ENCODE measurements at regions not wholly inside any gene's neighbourhood (a gene's known extent, or its start where the extent isn't known, plus 50 kb on each side); places are given as distances from the start of the nearest gene placed in this dataset.

DNA sequence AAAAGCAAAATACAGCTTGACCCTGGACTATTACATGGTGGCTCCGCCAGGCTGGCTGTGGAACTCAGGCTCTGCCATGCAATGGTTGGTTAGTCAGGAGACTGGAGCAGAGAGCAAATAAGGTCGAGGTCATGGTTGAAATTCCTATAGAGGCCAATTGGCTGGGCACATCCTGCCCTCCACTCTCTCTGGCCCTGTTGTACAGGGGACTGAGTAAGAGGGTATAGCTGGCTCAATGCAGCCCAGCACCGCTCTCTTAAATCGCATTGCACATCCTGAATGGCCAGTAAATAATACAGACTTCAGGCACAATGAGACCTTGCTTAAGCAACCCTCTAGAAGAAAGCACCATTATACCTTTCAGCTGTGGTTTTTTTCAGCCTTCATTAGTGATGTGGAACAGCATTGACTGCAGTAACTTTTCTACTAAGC lies 59.3 kb upstream of the PPP2R5A start:
- Mint-ChIP-seq H3K27ac (peak overlapping the region; percentile 12), H3K36me3 (peaks cover 1% of the 10 kb centered on the region), H3K4me1 (peaks cover 23% of the 10 kb centered on the region), H3K9me3 (no peaks in the 10 kb centered on the region), H3K4me3 (peak overlapping the region; percentile 23), H3K27me3 (no peaks in the 10 kb centered on the region)
- DNase-seq: no peak

- Mint-ChIP-seq H3K4me1 (peaks cover 23% of the 10 kb centered on the region), H3K36me3 (peaks cover 1% of the 10 kb centered on the region), H3K27ac (no peak overlapping the region), H3K27me3 (no peaks in the 10 kb centered on the region), H3K4me3 (no peak overlapping the region), H3K9me3 (no peaks in the 10 kb centered on the region)
- no peak for DNase-seq
Measured at GRCh38 chr1:212226467-212226866, 58.7 kb upstream of the PPP2R5A start.

DNA sequence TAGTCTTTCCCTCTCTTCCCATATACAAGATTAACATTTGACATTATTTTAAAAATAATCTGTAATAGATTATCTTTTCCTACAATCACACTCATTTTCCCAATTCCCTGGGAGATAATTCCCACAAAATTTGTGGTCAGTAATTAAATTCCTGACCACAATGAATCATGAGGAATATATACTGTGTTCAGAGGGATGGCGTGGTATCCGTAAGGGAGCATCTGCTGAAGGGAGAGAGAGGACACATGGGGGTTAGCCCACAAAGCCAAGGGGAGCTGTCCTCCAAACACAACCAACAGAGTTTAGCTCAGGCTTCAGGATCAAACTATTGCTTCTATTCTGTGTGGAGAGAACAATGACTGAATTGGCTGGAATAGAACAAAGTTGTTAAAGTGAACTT lies 57.1 kb upstream of the PPP2R5A start:
- Mint-ChIP-seq H3K36me3 (peaks cover 1% of the 10 kb centered on the region), H3K9me3 (no peaks in the 10 kb centered on the region), H3K4me3 (no peak overlapping the region), H3K27ac (no peak overlapping the region), H3K27me3 (no peaks in the 10 kb centered on the region), H3K4me1 (peaks cover 31% of the 10 kb centered on the region)
- no peak for DNase-seq

GRCh38 chr1:212228591-212229119 lies 56.6 kb upstream of the PPP2R5A start:
- Mint-ChIP-seq H3K4me3 (no peak overlapping the region), H3K9me3 (no peaks in the 10 kb centered on the region), H3K4me1 (peaks cover 34% of the 10 kb centered on the region), H3K36me3 (peaks cover 1% of the 10 kb centered on the region), H3K27ac (no peak overlapping the region), H3K27me3 (no peaks in the 10 kb centered on the region)
- no peak for DNase-seq

DNA sequence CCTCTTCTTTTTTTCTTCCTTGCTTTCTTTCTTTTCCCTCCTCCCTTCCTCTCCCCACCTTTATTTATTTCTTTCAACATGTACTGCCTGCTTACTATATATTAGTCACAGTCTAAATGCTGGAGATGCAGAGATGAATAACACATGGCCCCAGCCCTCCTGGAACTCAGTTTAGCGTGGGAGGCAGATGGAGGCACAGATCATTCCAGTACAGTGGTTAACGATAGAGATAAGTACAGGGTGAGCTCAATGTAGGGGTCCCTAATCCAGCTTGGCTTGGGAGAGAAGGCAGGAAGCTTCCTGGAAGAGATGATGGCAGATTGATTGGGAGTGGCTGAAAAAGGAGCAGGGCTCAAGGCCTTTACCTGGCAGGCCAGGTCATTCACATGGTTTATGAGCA lies 55.6 kb upstream of the PPP2R5A start:
- DNase-seq: no peak
- no peak overlapping the region for H3K27ac Mint-ChIP-seq
- no peaks in the 10 kb centered on the region for H3K9me3 Mint-ChIP-seq
- no peak overlapping the region for H3K4me3 Mint-ChIP-seq
- H3K36me3 Mint-ChIP-seq: no peaks in the 10 kb centered on the region
- no peaks in the 10 kb centered on the region for H3K27me3 Mint-ChIP-seq
- peaks cover 34% of the 10 kb centered on the region for H3K4me1 Mint-ChIP-seq

DNA sequence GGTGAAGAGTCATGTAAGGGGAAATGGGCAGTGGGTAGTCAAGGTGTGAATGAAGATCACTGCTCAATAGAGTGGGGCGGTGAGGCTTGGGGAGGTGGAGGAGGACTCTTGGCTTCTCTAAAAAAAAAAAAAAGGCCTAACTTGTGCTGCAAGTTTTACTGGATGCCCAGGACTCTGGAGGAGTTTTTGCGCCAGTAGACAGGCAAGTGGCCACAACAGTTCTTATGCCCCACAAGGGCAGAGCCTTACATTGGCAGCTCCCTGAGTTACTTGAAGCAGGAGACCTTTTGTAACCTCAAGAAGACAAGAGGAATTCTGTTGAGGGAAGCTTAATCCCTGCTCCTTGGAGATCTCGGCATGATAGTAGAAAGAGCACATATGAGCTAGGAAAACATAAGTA lies 54.9 kb upstream of the PPP2R5A start:
- Mint-ChIP-seq H3K36me3 (no peaks in the 10 kb centered on the region), H3K27me3 (no peaks in the 10 kb centered on the region), H3K4me1 (peaks cover 34% of the 10 kb centered on the region), H3K9me3 (no peaks in the 10 kb centered on the region), H3K4me3 (no peak overlapping the region), H3K27ac (no peak overlapping the region)
- no peak for DNase-seq

DNA sequence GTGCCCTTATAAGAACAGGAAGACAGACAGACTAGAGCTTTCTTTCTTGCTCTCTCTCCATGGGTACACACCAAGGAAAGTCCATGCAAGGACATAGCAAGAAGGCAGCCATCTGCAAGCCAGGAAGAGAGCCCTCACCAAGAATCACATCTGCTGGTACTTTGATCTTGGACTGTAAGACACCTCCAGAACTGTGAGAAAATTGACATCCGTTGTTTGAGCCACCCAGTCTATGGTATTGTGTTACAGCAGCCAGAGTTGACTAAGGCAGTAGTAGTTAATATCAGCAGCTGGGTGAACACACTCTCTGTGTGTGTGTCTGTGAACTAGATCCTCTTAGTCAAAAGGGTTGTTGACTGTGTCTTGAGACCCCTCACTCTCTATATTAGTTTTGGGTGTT lies 53.8 kb upstream of the PPP2R5A start:
- no peak for DNase-seq
- Mint-ChIP-seq H3K4me3 (no peak overlapping the region), H3K27ac (no peak overlapping the region), H3K27me3 (no peaks in the 10 kb centered on the region), H3K9me3 (no peaks in the 10 kb centered on the region), H3K4me1 (peaks cover 27% of the 10 kb centered on the region), H3K36me3 (no peaks in the 10 kb centered on the region)

- no peaks in the 10 kb centered on the region for H3K9me3 Mint-ChIP-seq
- no peaks in the 10 kb centered on the region for H3K27me3 Mint-ChIP-seq
- no peak overlapping the region for H3K27ac Mint-ChIP-seq
- DNase-seq: no peak
- H3K4me1 Mint-ChIP-seq: peaks cover 29% of the 10 kb centered on the region
- no peaks in the 10 kb centered on the region for H3K36me3 Mint-ChIP-seq
- no peak overlapping the region for H3K4me3 Mint-ChIP-seq
Measured at GRCh38 chr1:212232090-212232489, 53.1 kb upstream of the PPP2R5A start.

DNA sequence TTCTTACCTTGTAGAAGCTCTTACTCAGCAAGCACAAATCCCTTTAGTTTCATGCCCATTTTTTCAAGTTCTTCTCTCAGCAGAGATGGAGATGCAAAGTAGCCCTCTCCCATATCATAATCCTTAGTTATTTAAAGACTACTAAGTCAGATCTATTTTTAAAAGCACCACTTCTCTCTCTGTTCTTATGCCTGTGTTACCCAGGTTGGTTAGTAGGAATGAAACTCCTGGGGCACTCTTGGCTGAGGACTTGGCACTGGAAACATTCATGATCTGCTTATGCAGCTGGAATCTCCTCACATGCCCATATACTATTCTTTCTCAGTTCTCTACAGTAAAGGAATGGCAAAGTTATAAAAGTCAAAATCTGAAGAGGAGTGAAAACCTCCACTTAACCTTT lies 51.9 kb upstream of the PPP2R5A start:
- Mint-ChIP-seq H3K27me3 (no peaks in the 10 kb centered on the region), H3K4me3 (no peak overlapping the region), H3K4me1 (peaks cover 37% of the 10 kb centered on the region), H3K36me3 (no peaks in the 10 kb centered on the region), H3K9me3 (no peaks in the 10 kb centered on the region), H3K27ac (no peak overlapping the region)
- DNase-seq: no peak

DNA sequence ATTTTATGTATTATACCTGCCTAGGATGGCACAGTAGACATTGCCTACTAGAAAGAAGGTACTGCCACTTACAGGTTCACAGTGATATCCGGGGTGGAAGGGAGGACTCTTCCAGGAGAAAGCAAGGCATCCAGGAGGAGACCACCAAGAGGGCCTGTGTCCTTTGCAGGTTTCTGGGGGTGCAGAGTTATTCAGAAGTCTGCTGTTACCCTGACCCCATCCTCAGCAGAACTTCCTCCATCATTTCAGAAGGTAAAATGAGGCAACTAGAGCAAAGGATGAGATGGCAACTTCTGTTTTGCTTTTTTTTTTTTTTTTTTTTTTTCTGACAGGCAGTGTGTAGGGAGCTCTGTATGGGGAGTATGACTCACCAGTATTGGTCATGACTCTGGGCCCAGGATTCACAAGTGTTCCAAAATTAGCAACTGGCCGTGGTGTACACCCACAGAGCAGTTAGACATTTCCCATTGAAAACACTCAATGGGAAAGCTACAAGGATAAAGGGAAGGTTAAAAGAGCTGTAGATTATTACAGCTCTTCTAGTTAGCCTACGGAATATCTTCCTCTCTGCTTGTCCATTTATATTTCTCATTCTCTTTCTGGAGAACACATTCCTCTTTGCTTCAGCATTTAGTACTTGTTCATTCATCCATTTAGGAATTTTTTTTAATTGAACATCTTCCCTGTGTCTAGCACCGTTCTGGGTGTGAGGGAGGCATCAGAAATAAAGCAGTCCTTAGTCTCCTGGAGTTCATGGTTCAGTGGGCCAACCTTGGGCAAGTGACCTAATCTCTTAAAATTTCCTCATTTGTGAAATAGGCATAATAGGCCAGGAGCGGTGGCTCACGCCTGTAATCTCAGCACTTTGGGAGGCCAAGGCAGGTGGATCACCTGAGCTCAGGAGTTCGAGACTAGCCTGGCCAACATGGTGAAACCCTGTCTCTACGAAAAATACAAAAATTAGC lies 50.5 kb upstream of the PPP2R5A start:
- Mint-ChIP-seq H3K9me3 (no peaks in the 10 kb centered on the region), H3K4me3 (no peak overlapping the region), H3K27me3 (no peaks in the 10 kb centered on the region), H3K4me1 (peaks cover 39% of the 10 kb centered on the region), H3K36me3 (no peaks in the 10 kb centered on the region), H3K27ac (peak overlapping the region; percentile 71)
- DNase-seq: no peak
